Gastrocnemius medialis (tissue), 4 donors: ENCODE measurements at regions not wholly inside any gene's neighbourhood (a gene's known extent, or its start where the extent isn't known, plus 50 kb on each side); places are given as distances from the start of the nearest gene placed in this dataset.

Experiments used
- CTCF ChIP-seq, 5 experiments: fragments of 450-650 bp in 3 of 5; fragments of 200-600 bp in 2 of 5; sonication (generic) in 2 of 5; IDR thresholded peaks in 4 of 5; conservative IDR thresholded peaks in 1 of 5; 1 replicate in 4 of 5; 2 replicates in 1 of 5; pipeline ENCODE4 v1.5.1; 2016 to 2019; ENCODE audit warnings: antibody characterized with exemption in 5 of 5, mild to moderate bottlenecking in 3 of 5, moderate library complexity in 3 of 5
- POLR2A ChIP-seq, 2 donors: fragments of 450-650 bp; IDR thresholded peaks; one replicate each; pipeline ENCODE4 v1.6.1; 2017; ENCODE audit warnings: antibody characterized with exemption in 2 of 2, mild to moderate bottlenecking in 2 of 2, moderate library complexity in 2 of 2

- no peak for TF ChIP-seq CTCF (IDR thresholded peaks at IDR 0.05 in 4 of 5, conservative IDR thresholded peaks at IDR 0.05 in 1 of 5)
- TF ChIP-seq POLR2A (IDR thresholded peaks at IDR 0.05), result no peak
Observed at GRCh38 chrX:102860235-102860634, 76.8 kb upstream of the RAB40AL start.
